SK-N-SH (cell line): ENCODE measurements at regions not wholly inside any gene's neighbourhood (a gene's known extent, or its start where the extent isn't known, plus 50 kb on each side); places are given as distances from the start of the nearest gene placed in this dataset.

Experiments
- CTCF ChIA-PET: fragments of 300-600, 350-600 bp; formaldehyde crosslinking; extraction: SDS; loops from one replicate; lab custom pipeline; 2021; lab: Yijun Ruan, JAX
- POLR2A ChIA-PET: fragments of 350-600 bp; sonication (Branson Sonifier 250); formaldehyde crosslinking; extraction: SDS; loops from one replicate; lab custom pipeline; 2020; ENCODE audit warnings: antibody characterized with exemption, inconsistent platforms; lab: Yijun Ruan, JAX
- DNase-seq: peaks from one replicate; pipeline ENCODE4 v3.0.0; 2012
- H2AFZ ChIP-seq: fragments of 200-600 bp; sonication (generic); 2 replicates; pipeline ENCODE4 v1.8.1; 2016; ENCODE audit warnings: antibody characterized with exemption, mild to moderate bottlenecking, low read depth
- H3F3A ChIP-seq: fragments of 200-600 bp; sonication (generic); replicated peaks from 2 replicates; pipeline ENCODE3; 2016; ENCODE audit warnings: antibody characterized with exemption, mild to moderate bottlenecking; ENCODE audit not compliant: insufficient read depth
- H3K27ac ChIP-seq, 2 experiments: fragments of 200-500 bp in 1 of 2; fragments of 200-600 bp in 1 of 2; sonication (Bioruptor generic) in 1 of 2; sonication (generic), shearing (Covaris generic) in 1 of 2; 2 replicates each; pipeline versions ENCODE4 v1.5.1 to v1.6.1; 2014 to 2016; ENCODE audit warnings: low read depth in 2 of 2, inconsistent platforms in 1 of 2, low read length in 1 of 2, mild to moderate bottlenecking in 1 of 2, mixed read lengths in 1 of 2
- H3K27me3 ChIP-seq: fragments of 200-600 bp; sonication (generic), shearing (Covaris generic); 2 replicates; pipeline ENCODE4 v1.6.1; 2016; ENCODE audit warnings: mixed run types; ENCODE audit not compliant: insufficient read depth
- H3K36me3 ChIP-seq, 2 experiments: fragments of 200-500 bp in 1 of 2; fragments of 200-600 bp in 1 of 2; sonication (Bioruptor generic) in 1 of 2; sonication (generic) in 1 of 2; replicated peaks in 1 of 2; 2 replicates each; pipeline versions ENCODE3 to v1.5.1; 2014 to 2016; ENCODE audit warnings: low read length in 1 of 2, mild to moderate bottlenecking in 1 of 2; ENCODE audit not compliant: insufficient read depth in 2 of 2, control insufficient read depth in 1 of 2
- H3K4me1 ChIP-seq, 2 experiments: fragments of 200-500 bp in 1 of 2; fragments of 200-600 bp in 1 of 2; sonication (Bioruptor generic) in 1 of 2; sonication (generic), shearing (Covaris generic) in 1 of 2; 2 replicates each; pipeline versions ENCODE4 v1.5.1 to v1.6.1; 2014 to 2016; ENCODE audit warnings: low read depth in 1 of 2, low read length in 1 of 2, mixed run types in 1 of 2; ENCODE audit not compliant: insufficient read depth in 2 of 2, control insufficient read depth in 1 of 2
- H3K4me2 ChIP-seq: fragments of 200-600 bp; sonication (generic), shearing (Covaris generic); 2 replicates; pipeline ENCODE4 v1.6.1; 2017; ENCODE audit warnings: mixed run types
- H3K4me3 ChIP-seq, 2 experiments: fragments of 200-500 bp in 1 of 2; fragments of 200-600 bp in 1 of 2; sonication (Bioruptor generic) in 1 of 2; sonication (generic), shearing (Covaris generic) in 1 of 2; 2 replicates each; pipeline versions ENCODE4 v1.5.1 to v1.8.1; 2014 to 2016; ENCODE audit warnings: low read depth in 2 of 2, inconsistent platforms in 1 of 2, low read length in 1 of 2, mild to moderate bottlenecking in 1 of 2, mixed read lengths in 1 of 2, moderate library complexity in 1 of 2
- H3K79me2 ChIP-seq: fragments of 200-600 bp; sonication (generic); 2 replicates; pipeline ENCODE4 v1.8.1; 2017; ENCODE audit warnings: mild to moderate bottlenecking; ENCODE audit not compliant: insufficient read depth
- H3K9ac ChIP-seq: fragments of 200-600 bp; sonication (generic); 2 replicates; pipeline ENCODE4 v1.6.1; 2017; ENCODE audit warnings: mixed run types
- H3K9me2 ChIP-seq: fragments of 200-600 bp; sonication (generic); 2 replicates; pipeline ENCODE4 v1.6.1; 2017; ENCODE audit warnings: mixed run types
- H3K9me3 ChIP-seq: fragments of 200-600 bp; sonication (generic); 2 replicates; pipeline ENCODE4 v1.6.1; 2017; ENCODE audit warnings: mixed run types, mild to moderate bottlenecking, moderate library complexity
- H4K20me1 ChIP-seq: fragments of 200-600 bp; sonication (generic); 2 replicates; pipeline ENCODE4 v1.6.1; 2017; ENCODE audit warnings: mild to moderate bottlenecking, mixed run types; ENCODE audit not compliant: insufficient read depth
- CHD2 ChIP-seq: fragments of 150-350 bp; IDR thresholded peaks from 2 replicates; pipeline ENCODE4 v1.6.1; 2018; ENCODE audit warnings: low read length; ENCODE audit not compliant: partially characterized antibody
- CTCF ChIP-seq: fragments of 200-600 bp; sonication (generic); IDR thresholded peaks from 2 replicates; pipeline ENCODE4 v1.6.1; 2017; ENCODE audit warnings: antibody characterized with exemption, mild to moderate bottlenecking, moderate library complexity
- ELF1 ChIP-seq: IDR thresholded peaks from 2 replicates; pipeline ENCODE4 v1.4.0; 2012
- EP300 ChIP-seq, 2 experiments: IDR thresholded peaks; 2 replicates each; pipeline versions ENCODE4 v1.4.0 to v1.6.1; 2012; ENCODE audit warnings: borderline replicate concordance in 1 of 2, low read depth in 1 of 2, low read length in 1 of 2
- EZH2phosphoT487 ChIP-seq: fragments of 200-600 bp; sonication (generic); IDR thresholded peaks from 2 replicates; pipeline ENCODE4 v1.6.1; 2017; ENCODE audit warnings: low read depth, mixed run types, mild to moderate bottlenecking, antibody characterized with exemption, moderate library complexity, borderline replicate concordance
- FOSL2 ChIP-seq: IDR thresholded peaks from 2 replicates; pipeline ENCODE4 v1.4.0; 2012; ENCODE audit warnings: low read depth, mild to moderate bottlenecking, moderate library complexity, borderline replicate concordance
- FOXJ3 ChIP-seq: sonication (generic); formaldehyde crosslinking; IDR thresholded peaks from 2 replicates; pipeline ENCODE4 v1.5.1; 2020; ENCODE audit warnings: mild to moderate bottlenecking, missing genetic modification reagents
- GATA2 ChIP-seq: sonication (generic); formaldehyde crosslinking; IDR thresholded peaks from 2 replicates; pipeline ENCODE4 v1.5.0; 2020; ENCODE audit warnings: mild to moderate bottlenecking, missing genetic modification reagents
- MAX ChIP-seq: IDR thresholded peaks from 2 replicates; pipeline ENCODE4 v1.4.0; 2012; ENCODE audit warnings: low read depth
- PBX3 ChIP-seq: IDR thresholded peaks from 2 replicates; pipeline ENCODE4; 2012
- REST ChIP-seq: IDR thresholded peaks from 2 replicates; pipeline ENCODE4 v1.6.1; 2012; ENCODE audit warnings: mild to moderate bottlenecking, low read depth, low read length, moderate library complexity
- RXRA ChIP-seq: IDR thresholded peaks from 2 replicates; pipeline ENCODE4 v1.4.0; 2012; ENCODE audit warnings: low read depth, mild to moderate bottlenecking, borderline replicate concordance
- TAF1 ChIP-seq: IDR thresholded peaks from 2 replicates; pipeline ENCODE4 v1.6.1; 2012; ENCODE audit warnings: low read depth, mild to moderate bottlenecking, low read length, moderate library complexity, borderline replicate concordance
- TCF12 ChIP-seq: IDR thresholded peaks from 2 replicates; pipeline ENCODE4 v1.4.0; 2012
- TEAD4 ChIP-seq: IDR thresholded peaks from 2 replicates; pipeline ENCODE4 v1.4.0; 2012; ENCODE audit warnings: mild to moderate bottlenecking, borderline replicate concordance; ENCODE audit not compliant: insufficient read depth
- USF2 ChIP-seq: fragments of 150-350 bp; IDR thresholded peaks from 2 replicates; pipeline ENCODE4 v1.6.1; 2017; ENCODE audit warnings: antibody characterized with exemption, low read length, low read depth, borderline replicate concordance
- YY1 ChIP-seq: IDR thresholded peaks from 2 replicates; pipeline ENCODE4 v1.4.0; 2012; ENCODE audit warnings: low read depth, mild to moderate bottlenecking
- WGBS: methylation state at CpG from one replicate; pipeline ENCODE4 v1.1.6; 2017; ENCODE audit warnings: low lambda C conversion rate; 5-methylcytosine and 5-hydroxymethylcytosine counted together

GRCh38 chr10:23715363-23715762 lies 276.5 kb downstream of the OTUD1 start (continued):
- TF ChIP-seq TAF1 (no peak), USF2 (no peak), EZH2phosphoT487 (no peak), MAX (no peak), TCF12 (no peak)
- TF ChIP-seq, all 33 proteins: peak for 0

- Histone ChIP-seq H2AFZ (no peak overlapping the region), H3K27ac (no peak overlapping the region), H3K9me3 (no peaks in the 10 kb centered on the region), H3K4me1 (no peaks in the 10 kb centered on the region), H3K9me2 (no peaks in the 10 kb centered on the region), H4K20me1 (no peaks in the 10 kb centered on the region), H3K27me3 (no peaks in the 10 kb centered on the region), H3K4me2 (no peak overlapping the region), H3K4me3 (no peak overlapping the region), H3K9ac (no peak overlapping the region), H3F3A (no peaks in the 10 kb centered on the region), H3K36me3 (no peaks in the 10 kb centered on the region), H3K79me2 (no peaks in the 10 kb centered on the region)
- no peak for DNase-seq
- TF ChIP-seq TCF12 (no peak), CHD2 (no peak), GATA2 (no peak)
- CTCF ChIA-PET = no interaction called here
- 6% methylated on average over 2 of the region's 2 CpGs for WGBS
- POLR2A ChIA-PET = no interaction called here
Observed at GRCh38 chr10:23717913-23718312, 279.0 kb downstream of the OTUD1 start.

- POLR2A ChIA-PET = no interaction called here
- no peak for TF ChIP-seq PBX3
- no peak for TF ChIP-seq ELF1
- no peak for TF ChIP-seq USF2
- TF ChIP-seq FOSL2 = no peak
- no peak for TF ChIP-seq RXRA
- TF ChIP-seq TEAD4 = no peak
- no peak for TF ChIP-seq CTCF
- no peak for TF ChIP-seq TAF1
- no peak for TF ChIP-seq EP300 (IDR thresholded peaks at IDR 0.05; ENCODE audit: borderline replicate concordance in 1 of 2, low read depth in 1 of 2, low read length in 1 of 2)
- TF ChIP-seq CHD2 = no peak
- no peak for TF ChIP-seq YY1
- TF ChIP-seq EZH2phosphoT487 = no peak
- TF ChIP-seq REST = no peak
- no peak for TF ChIP-seq FOXJ3
Observed at GRCh38 chr10:23718946-23719345, 280.1 kb downstream of the OTUD1 start.

More at GRCh38 chr10:23718946-23719345, 280.1 kb downstream of the OTUD1 start:
- Histone ChIP-seq H3K4me1 (no peaks in the 10 kb centered on the region), H3K79me2 (no peaks in the 10 kb centered on the region), H3K4me3 (no peak overlapping the region), H3K9ac (no peak overlapping the region), H3K9me3 (no peaks in the 10 kb centered on the region), H3K9me2 (no peaks in the 10 kb centered on the region), H2AFZ (no peak overlapping the region), H3K4me2 (no peak overlapping the region), H3F3A (no peaks in the 10 kb centered on the region), H3K36me3 (no peaks in the 10 kb centered on the region), H3K27me3 (no peaks in the 10 kb centered on the region), H3K27ac (no peak overlapping the region), H4K20me1 (no peaks in the 10 kb centered on the region)
- CTCF ChIA-PET = no interaction called here
- WGBS = 45% methylated on average over 3 of the region's 3 CpGs
- no peak for DNase-seq
